Activated T-cell treated with anti-CD3 and anti-CD28 coated beads for 24 hours (primary cell): ENCODE measurements at regions not wholly inside any gene's neighbourhood (a gene's known extent, or its start where the extent isn't known, plus 50 kb on each side); places are given as distances from the start of the nearest gene placed in this dataset.
"Not testable (repeated sequence)": the region's sequence is repeated elsewhere in the genome, so short reads cannot be mapped to it uniquely, and the experiment has no call there.

Experiments
- DNase-seq: peaks from one replicate; pipeline ENCODE4 v3.0.0-alpha.2; 2020; ENCODE audit warnings: low read depth

- not testable (repeated sequence) for DNase-seq
Measured at GRCh38 chr5:34189246-34189645, 146.2 kb upstream of the C1QTNF3 start.

DNA sequence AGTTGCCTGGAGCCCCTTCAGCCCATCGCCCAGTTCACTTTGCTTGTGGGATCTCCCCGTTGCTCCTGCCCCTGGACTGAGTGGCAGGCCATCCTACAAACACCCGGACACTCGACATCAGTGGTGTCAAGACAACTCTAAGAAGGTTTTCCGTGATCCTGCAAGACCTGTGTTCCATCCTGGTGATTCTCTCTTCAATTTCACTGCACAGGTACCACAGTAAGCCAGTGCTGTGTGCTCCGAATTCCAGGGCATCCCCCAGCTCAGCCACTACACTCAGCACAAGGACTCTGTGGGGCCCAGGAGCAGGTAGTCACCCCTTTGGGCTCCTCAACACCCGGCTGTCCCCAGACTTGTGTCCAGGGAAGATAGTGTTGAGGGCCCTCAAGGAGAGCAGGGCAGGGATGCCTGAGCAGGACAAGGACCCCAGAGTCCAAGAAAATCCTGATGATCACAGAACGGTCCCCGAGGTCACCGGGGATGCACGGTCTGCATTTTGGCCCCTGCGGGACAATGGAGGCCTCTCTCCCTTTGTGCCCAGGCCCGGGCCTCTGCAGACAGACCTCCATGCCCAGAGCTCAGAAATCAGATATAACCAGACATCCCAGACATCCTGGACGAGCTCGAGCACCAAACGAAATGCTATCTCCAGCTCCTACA is 146.9 kb upstream of the C1QTNF3 start:
- DNase-seq, result not testable (repeated sequence)

GRCh38 chr5:34190466-34190865 is 147.5 kb upstream of the C1QTNF3 start:
- DNase-seq, result not testable (repeated sequence)

DNA sequence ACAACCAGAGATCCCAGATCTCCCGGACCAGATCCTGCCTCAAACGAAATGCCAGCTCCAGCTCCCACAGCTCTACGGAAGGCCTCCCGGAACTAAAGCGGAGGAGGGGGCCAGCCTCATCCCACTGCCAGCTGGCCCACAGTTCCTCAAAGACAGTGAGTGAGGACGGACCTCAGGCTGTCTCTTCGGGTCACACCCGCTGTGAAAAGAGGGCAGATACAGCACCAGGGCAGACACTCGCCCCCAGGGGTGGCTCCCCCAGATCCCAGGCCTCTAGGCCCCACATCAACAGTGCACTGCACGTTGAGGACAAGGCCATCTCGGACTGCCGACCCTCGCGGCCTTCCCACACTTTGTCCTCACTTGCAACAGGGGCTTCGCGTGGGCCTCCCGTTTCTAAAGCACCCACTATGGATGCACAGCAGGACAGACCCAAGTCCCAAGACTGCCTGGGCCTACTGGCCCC is 148.3 kb upstream of the C1QTNF3 start:
- DNase-seq, result not testable (repeated sequence)

DNA sequence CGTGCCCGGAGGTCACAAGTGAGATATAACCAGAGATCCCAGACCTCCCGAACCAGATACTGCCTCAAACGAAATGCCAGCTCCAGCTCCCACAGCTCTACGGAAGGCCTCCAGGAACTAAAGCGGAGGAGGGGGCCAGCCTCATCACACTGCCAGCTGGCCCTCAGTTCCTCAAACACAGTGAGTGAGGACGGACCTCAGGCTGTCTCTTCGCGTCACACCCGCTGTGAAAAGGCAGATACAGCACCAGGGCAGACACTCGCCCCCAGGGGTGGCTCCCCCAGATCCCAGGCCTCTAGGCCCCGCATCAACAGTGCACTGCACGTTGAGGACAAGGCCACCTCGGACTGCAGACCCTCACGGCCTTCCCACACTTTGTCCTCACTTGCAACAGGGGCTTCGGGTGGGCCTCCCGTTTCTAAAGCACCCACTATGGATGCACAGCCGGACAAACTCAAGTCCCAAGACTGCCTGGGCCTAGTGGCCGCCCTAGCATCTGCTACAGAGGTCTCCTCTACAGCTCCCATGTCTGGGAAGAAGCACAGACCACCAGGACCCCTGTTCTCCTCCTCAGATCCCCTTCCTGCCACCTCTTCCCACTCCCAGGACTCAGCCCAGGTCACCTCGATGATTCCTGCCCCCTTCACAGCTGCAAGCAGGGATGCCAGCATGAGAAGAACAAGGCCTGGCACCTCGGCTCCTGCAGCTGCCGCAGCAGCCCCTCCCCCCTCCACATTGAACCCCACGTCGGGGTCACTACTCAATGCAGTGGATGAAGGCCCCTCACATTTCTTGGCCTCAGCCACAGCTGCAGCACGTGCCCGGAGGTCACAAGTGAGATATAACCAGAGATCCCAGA is 149.3 kb upstream of the C1QTNF3 start:
- not testable (repeated sequence) for DNase-seq

DNA sequence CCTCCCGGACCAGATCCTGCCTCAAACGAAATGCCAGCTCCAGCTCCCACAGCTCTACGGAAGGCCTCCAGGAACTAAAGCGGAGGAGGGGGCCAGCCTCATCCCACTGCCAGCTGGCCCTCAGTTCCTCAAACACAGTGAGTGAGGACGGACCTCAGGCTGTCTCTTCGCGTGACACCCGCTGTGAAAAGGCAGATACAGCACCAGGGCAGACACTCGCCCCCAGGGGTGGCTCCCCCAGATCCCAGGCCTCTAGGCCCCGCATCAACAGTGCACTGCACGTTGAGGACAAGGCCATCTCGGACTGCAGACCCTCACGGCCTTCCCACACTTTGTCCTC is 149.9 kb upstream of the C1QTNF3 start:
- DNase-seq, result not testable (repeated sequence)

- DNase-seq, result not testable (repeated sequence)
Measured at GRCh38 chr5:34193297-34193696, 150.3 kb upstream of the C1QTNF3 start.

DNA sequence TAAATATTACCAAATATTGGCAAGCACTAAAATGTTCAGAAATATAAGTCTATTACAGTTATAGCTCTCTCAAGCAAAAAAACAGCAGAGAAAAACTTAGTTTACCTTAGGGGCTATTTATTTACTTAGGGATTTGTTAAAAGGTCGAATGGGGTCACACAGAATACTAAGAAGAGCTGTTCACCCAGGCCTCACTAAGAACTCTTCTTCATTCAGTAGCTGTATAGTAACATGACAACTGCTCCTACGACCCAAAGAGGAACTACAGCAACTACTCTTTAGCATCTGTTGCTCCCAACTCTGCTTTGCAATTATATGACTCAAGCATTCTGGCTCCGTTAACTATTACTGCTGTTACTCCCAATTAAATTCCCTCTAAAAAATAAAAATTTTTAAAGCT is 150.8 kb upstream of the C1QTNF3 start:
- not testable (repeated sequence) for DNase-seq

DNA sequence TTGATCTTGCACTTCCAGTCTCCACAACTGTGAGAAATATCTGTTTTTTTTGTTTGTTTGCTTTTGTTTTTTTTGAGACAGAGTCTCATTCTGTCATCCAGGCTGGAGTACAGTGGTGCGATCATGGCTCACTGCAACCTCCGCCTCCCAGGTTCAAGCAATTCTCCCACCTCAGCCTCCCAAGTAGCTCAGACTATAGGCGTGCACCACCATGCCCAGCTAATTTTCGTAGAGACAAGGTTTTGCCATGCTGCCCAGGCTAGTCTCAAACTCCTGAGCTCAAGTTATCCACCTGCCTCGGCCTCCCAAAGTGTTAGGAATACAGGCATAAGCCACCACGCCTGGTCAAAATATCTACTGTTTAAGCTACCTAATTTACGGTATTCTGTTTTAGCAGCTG is 153.1 kb upstream of the C1QTNF3 start:
- not testable (repeated sequence) for DNase-seq

GRCh38 chr5:34205347-34205746 is 162.3 kb upstream of the C1QTNF3 start:
- not testable (repeated sequence) for DNase-seq

DNA sequence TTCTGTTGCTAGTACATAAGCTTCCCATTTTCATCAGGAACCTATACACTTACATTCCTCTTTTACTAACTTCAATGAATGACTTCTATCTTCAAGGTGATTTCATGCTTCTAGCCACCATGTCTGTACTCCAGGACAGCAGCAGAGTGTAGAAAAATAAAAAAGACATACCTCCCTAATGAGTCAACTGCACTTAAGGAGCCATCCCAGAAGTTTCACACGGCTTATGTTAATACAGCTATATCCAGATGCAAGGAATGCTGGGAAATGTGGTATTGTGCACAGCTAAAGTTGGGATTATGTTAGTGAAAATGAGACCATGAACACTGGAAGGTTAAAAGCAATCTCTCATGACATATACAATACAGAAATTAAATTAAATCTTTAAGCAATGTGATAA is 174.4 kb upstream of the C1QTNF3 start:
- DNase-seq, result not testable (repeated sequence)

GRCh38 chr5:34221329-34222073 is 178.5 kb upstream of the C1QTNF3 start:
- not testable (repeated sequence) for DNase-seq

- not testable (repeated sequence) for DNase-seq
Measured at GRCh38 chr5:34223158-34223557, 180.1 kb upstream of the C1QTNF3 start.

- DNase-seq, result not testable (repeated sequence)
Measured at GRCh38 chr5:34230402-34230801, 187.4 kb upstream of the C1QTNF3 start.

- DNase-seq, result not testable (repeated sequence)
Measured at GRCh38 chr5:34243802-34244201, 200.8 kb upstream of the C1QTNF3 start.

DNA sequence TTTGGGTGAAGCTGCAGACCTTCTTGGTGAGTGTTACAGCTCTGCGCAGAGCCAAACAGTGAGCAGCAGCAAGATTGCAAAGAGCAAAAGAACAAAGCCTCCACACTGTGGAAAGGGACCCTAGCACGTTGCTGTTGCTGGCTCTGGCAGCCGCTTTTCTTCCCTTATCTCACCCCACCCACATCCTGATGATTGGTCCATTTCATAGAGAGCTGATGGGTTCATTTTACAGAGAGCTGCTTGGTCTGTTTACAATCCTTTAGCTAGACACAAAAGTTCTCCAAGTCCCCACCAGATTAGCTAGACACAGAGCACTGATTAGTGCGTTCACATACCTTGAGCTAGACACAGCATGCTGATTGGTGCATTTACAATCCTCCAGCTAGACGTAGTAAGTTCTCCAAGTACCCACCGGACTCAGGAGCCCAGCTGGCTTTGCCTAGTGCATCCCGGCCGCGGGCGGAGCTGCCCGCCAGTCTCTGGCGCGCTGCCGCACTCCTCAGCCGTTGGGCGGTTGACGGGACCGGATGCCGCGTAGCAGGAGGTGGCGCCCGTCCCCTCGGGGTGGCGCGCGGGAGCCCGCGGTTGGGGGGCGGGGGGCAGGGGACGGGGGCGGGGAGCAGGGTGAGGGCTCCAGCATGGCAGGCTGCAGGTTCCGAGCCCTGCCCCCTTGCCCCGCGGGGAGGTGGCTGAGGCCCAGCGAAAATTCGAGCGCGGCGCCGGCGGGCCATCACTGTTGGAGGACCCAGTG is 201.4 kb upstream of the C1QTNF3 start:
- peak; percentile 74 for DNase-seq

GRCh38 chr5:34245032-34245394 is 202.0 kb upstream of the C1QTNF3 start:
- not testable (repeated sequence) for DNase-seq

- not testable (repeated sequence) for DNase-seq
Measured at GRCh38 chr5:34245813-34246212, 202.8 kb upstream of the C1QTNF3 start.

DNA sequence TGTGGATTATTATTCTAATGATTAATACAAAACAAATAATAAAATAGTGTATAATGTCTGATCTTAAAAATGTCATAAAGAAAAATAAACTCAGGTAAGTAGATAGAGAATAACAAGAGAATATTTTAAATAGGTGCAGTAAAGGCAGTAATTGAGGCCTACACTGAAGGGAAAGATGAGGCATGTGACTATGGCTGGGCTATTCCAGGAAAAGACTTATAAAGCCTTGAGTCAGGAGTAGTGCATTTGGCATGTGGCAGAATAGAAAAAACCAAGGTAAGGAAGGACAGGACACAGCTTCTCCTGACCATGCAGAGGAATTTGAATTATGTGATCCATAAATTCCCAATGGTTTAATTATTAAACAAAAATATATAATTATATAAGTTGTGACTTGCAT is 215.6 kb upstream of the C1QTNF3 start:
- DNase-seq, result not testable (repeated sequence)

DNA sequence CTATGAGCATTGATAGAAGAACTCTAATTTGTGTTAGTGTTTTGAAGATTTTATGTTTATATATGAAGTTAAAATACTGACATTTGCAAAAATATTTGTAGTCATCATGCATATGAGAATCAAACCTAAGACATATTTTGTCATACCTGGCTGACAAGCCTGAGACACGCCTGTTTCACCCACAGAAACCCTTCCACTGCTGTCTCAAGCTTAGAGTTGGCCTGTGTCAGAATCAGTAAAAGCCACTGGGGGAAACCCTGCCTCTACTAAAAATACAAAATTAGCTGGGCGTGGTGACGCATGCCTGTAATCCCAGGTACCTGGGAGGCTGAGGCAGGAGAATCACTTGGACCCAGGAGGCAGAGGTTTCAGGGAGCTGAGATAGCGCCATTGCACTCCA is 218.0 kb upstream of the C1QTNF3 start:
- DNase-seq, result not testable (repeated sequence)

GRCh38 chr5:34266151-34266550 is 223.1 kb upstream of the C1QTNF3 start:
- DNase-seq, result not testable (repeated sequence)

DNA sequence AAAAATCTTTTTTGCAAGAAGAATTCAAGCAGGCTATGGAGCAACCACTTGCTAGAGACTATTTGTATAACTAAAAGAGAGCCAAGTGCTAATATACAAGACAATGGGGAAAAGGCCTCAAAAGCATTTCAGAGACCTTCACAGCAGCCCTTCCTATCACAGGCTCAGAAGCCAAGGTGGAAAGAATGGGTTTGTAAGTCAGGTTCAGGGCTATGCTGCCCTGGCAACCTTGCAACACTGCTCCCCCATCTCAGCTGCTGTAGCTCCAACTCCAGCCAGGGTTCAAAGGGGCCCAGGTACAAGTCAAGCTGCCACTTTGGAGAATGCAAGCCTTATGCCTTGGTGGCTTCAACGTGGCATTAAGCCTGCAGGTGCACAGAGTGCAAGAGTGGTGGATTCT is 253.7 kb upstream of the C1QTNF3 start:
- DNase-seq, result not testable (repeated sequence)
